HG02678 (cell line): ENCODE measurements at regions not wholly inside any gene's neighbourhood (a gene's known extent, or its start where the extent isn't known, plus 50 kb on each side); places are given as distances from the start of the nearest gene placed in this dataset.

Experiments
- ATAC-seq: cut with Tn5 transposase; IDR thresholded peaks from one replicate; pipeline ENCODE4 v1.9.1; 2021; ENCODE audit warnings: mild to moderate bottlenecking, moderate library complexity; ENCODE audit not compliant: unreplicated experiment

- no peak for ATAC-seq
Measured at GRCh38 chr2:226153553-226153952, 646.1 kb downstream of the IRS1 start.

DNA sequence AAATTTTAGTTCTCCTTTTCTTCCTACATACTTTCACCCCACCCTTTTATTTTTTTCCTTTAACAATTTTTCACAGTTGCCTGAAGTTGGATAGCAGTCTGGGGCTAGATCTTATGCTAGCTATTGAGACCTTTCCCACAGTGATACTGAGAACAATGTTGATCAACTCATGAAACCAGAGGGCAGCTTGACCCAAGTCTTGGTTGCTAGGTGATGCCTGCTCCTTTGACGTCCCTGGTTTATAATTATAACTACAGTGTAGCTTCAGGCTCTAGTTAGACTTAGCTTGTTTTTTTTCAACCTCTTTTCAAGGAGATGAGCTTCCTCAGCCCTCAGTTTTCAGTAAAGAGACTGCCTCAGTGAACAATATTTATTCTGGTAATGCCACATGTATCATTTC, 648.5 kb downstream of the IRS1 start:
- ATAC-seq: no peak

DNA sequence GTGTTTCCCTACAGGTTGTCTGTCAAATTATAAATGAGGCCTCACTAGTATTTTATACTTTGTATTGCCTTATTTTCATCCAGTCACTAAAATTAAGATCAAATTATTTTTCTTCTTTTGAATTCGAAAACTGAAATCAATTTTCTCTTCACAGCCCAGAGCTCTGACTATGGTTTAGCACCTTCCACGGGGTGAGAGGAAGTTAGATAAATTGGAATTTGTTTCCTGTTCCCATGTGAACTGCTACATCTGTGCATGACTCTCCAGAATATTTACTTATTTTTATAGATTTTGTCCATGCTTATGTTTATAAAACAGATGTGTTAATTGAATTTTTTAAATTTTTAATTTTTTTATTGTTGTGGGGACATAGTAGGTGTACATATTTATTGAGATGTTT, 656.5 kb downstream of the IRS1 start:
- ATAC-seq: no peak

DNA sequence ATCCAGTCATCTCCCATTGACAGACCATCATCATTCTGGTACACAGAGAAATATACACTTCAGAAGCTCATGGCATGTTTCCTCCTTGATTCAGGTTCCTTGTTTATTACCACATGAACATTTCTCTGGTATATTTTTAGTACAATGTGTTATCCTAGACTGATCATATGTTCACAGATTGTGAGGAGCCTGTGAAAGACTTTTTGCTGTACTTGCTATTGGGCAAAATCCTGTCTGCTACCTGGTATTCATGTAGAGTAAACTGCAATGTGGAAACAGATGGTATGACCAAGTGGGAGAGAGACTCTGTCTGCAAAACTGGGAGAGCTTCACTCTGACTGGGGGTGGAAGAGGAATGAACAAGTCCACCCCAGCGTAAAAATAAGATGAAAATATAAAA, 657.2 kb downstream of the IRS1 start:
- ATAC-seq: no peak

GRCh38 chr2:226140594-226140993, 659.0 kb downstream of the IRS1 start:
- ATAC-seq: no peak

- ATAC-seq: no peak
Measured at GRCh38 chr2:226139759-226140158, 659.9 kb downstream of the IRS1 start.

DNA sequence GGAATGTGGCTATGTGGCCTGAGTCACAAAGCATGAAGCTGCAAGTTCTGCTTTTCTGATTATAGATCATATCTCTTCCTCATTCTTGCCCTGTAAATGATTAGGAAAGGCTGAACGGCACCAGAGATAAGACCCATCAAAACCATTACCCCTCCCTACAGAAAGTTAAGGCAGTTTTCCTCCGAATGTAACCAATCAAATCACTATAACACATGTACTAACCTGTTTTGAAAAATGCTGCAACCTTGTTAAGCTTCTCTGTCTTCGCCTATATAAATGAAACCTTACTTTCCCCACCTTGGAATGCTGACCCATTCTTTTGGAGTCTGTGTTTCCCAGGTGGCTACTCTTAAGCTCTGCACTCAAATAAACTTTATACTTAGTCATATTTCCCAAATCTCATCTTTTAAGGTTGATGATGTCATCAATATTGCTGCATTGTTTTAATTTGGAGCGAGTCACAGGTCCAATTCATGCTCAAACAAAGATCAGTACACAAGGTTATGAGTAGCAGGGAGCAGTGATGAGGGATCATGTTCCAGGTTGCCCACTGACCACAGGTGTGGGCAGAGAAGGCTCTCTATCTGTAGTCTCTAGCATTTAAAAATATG, 662.3 kb downstream of the IRS1 start:
- peak; percentile 43 for ATAC-seq

- peak; percentile 78 for ATAC-seq
Measured at GRCh38 chr2:226136739-226137138, 662.9 kb downstream of the IRS1 start.

- no peak for ATAC-seq
Measured at GRCh38 chr2:226135861-226136548, 663.6 kb downstream of the IRS1 start.

- no peak for ATAC-seq
Measured at GRCh38 chr2:226132323-226133215, 667.1 kb downstream of the IRS1 start.

DNA sequence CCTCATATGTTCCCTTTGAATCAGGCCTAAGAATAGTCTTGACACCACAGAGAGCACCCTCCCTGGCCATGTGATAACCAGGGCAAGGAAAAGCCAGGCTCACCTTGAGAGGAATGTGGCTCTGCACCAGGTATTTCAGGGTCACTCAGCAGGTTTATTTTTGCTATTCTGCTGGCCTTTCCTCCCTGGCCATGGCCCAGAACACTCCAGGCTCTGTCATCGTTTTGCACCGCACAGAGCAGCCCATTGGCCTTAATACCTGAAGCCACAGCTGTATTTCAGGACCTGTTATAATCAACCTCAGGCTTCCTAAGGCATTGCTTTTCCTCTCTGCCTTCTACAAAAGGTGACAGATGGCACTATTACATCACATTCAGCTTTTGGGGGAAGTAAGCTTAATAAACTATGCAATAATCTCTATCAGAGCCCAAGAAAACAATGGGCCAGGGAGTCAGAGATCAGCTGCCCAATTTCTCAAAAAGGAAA, 668.3 kb downstream of the IRS1 start:
- no peak for ATAC-seq

- no peak for ATAC-seq
Measured at GRCh38 chr2:226130192-226130591, 669.4 kb downstream of the IRS1 start.

- ATAC-seq: no peak
Measured at GRCh38 chr2:226127682-226128081, 671.9 kb downstream of the IRS1 start.

GRCh38 chr2:226126104-226126503, 673.5 kb downstream of the IRS1 start:
- no peak for ATAC-seq

DNA sequence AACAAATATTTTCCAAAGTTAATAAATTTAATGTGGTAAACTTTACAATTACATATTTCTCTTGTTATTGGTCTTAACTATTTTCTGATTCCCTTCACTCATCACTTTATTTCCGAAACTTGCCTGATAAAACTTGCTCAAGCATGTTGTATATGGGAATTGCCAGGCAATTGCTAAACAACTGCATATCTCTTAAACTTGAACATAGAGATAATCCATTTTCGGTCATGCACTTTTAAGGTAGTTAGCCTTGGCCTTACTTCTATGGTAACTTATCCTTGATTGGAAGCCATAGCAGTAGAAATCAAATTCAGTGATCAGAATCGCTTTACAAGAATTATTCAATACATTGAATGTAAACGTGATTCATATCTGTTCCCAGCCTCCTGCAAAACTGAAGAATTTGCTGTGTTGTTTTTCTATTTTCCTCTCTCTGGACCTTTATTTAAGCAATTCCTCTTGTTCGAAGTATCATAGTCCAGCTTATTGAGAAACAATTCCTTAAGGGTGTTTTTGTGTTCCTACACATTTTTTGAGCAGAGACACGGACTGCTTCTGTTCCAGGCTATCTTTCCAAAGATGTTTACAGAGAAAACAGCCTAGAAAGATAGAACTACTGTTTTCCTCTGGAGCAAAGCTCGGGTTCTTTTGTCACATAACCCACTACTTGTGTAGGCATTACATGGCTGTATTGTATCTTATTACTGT, 674.3 kb downstream of the IRS1 start:
- no peak for ATAC-seq

DNA sequence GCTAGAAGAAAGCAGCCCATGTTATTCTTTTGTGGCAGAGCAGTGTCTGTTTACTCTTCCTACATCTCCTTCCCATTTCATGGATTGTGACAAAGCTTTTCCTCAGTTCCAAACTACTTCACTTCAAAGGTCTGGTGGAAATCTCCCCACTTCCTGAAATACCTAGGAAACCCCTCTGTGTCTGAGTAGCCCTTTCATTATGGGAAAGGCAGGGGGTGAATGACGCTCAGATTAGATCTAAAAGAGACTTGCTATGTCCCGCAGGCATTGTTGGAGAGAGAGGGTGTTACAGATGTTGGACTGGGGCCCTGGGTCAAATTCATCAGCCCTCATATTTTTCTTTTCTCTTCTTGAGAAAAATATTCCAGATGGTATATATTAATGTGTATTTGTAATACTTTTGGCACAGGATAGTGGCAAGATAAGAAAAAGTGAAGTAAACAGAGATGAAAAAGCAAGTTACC, 675.0 kb downstream of the IRS1 start:
- ATAC-seq: no peak

GRCh38 chr2:226123300-226123699, 676.3 kb downstream of the IRS1 start:
- ATAC-seq: no peak

DNA sequence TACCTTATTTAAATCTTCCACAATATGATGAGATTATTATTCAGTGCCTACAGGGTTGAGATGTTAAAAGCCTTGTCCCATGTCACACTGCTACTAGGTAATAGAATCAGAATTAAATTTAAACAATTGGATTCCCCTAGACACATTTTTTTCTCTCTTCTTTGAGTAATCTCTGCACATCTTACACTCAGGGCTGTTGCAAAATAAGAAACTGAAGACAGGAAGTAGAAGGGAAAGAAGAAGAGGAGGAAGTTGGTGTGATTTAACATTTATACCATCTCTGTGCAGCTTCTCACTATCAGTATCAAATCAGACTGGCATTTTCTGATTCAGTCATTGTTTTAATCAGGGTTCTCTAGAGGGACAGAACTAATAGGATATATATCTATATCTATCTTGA, 677.6 kb downstream of the IRS1 start:
- ATAC-seq: no peak

- ATAC-seq: no peak
Measured at GRCh38 chr2:226121046-226121738, 678.4 kb downstream of the IRS1 start.
